Adrenal gland (tissue), 9 donors: ENCODE measurements at regions not wholly inside any gene's neighbourhood (a gene's known extent, or its start where the extent isn't known, plus 50 kb on each side); places are given as distances from the start of the nearest gene placed in this dataset.
A peak's percentile ranks its signal among the peaks of the same experiment; 100 is the strongest.
"Not testable (repeated sequence)": the region's sequence is repeated elsewhere in the genome, so short reads cannot be mapped to it uniquely, and the experiment has no call there.

Experiments used
- DNase-seq, 7 donors: peaks; one replicate each; pipeline ENCODE4 v3.0.0-alpha.2; 2019 to 2020
- H3K27ac ChIP-seq, 5 donors: fragments of 200-600 bp; sonication (generic) in 4 of 5; 1 replicate in 3 of 5; 2 replicates in 2 of 5; pipeline versions ENCODE4 v1.5.1 to v1.8.0; 2016 to 2020; ENCODE audit warnings: mild to moderate bottlenecking in 1 of 5
- H3K27me3 ChIP-seq: fragments of 200-600 bp; 2 replicates; pipeline ENCODE4 v1.8.0; 2021
- H3K36me3 ChIP-seq, 2 donors: fragments of 200-600 bp; replicated peaks in 1 of 2; 1 replicate in 1 of 2; 2 replicates in 1 of 2; pipeline versions ENCODE4 v1.5.1 to v1.8.0; 2018 to 2022
- H3K4me1 ChIP-seq, 2 donors: fragments of 200-600 bp; replicated peaks in 1 of 2; 1 replicate in 1 of 2; 2 replicates in 1 of 2; pipeline versions ENCODE4 v1.5.1 to v1.8.0; 2018 to 2021
- H3K4me3 ChIP-seq, 4 donors: fragments of 200-600 bp; sonication (generic) in 3 of 4; one replicate each; pipeline ENCODE4 v1.5.1; 2016 to 2018
- H3K9me3 ChIP-seq, 3 donors: fragments of 200-600 bp; sonication (generic) in 1 of 3; replicated peaks in 1 of 3; 1 replicate in 2 of 3; 2 replicates in 1 of 3; pipeline versions ENCODE4 v1.5.1 to v1.8.0; 2016 to 2021
- POLR2A ChIP-seq, 2 donors: fragments of 450-650 bp; IDR thresholded peaks; one replicate each; pipeline ENCODE4 v1.6.1; 2017; ENCODE audit warnings: antibody characterized with exemption in 2 of 2, mild to moderate bottlenecking in 2 of 2, moderate library complexity in 1 of 2
- WGBS, 4 donors: extraction: QIAGEN DNeasy Blood & Tissue Kit in 2 of 4; methylation state at CpG; one replicate each; pipeline versions ENCODE4 v1.1.5 to v1.1.7; 2013 to 2017; 5-methylcytosine and 5-hydroxymethylcytosine counted together
- intact Hi-C, 2 donors: fragments of 100-400 bp; cut with DNase I; formaldehyde crosslinking; loops; one replicate each; pipeline versions ENCODE4 v1.14.1 to v1.15.0; 2022 to 2023
- TF ChIP-seq, protein P1 (sequence below), 6 experiments: fragments of 450-650 bp in 4 of 6; fragments of 200-600 bp in 2 of 6; sonication (generic) in 1 of 6; IDR thresholded peaks; 1 replicate in 5 of 6; 2 replicates in 1 of 6; pipeline versions ENCODE4 v1.5.1 to v1.8.0; 2016 to 2021; ENCODE audit warnings: antibody characterized with exemption in 6 of 6, mild to moderate bottlenecking in 2 of 6, moderate library complexity in 1 of 6
- donor health status: healthy with polysubstance abuse.
- donor health status: Bipolar disorder and iron deficiency.
- donor health status: DM: yes; HTN: yes; CAD: no.
- donor health status: DM: no; HTN: no; CAD: no.
- donor health status: DM: no; HTN: no; CAD: no.

- H3K4me3 ChIP-seq, result no peak overlapping the region
- peak in 3 of 7 donors; percentile 33 to 63 (median 48) for DNase-seq
- H3K9me3 ChIP-seq, result no peaks in the 10 kb centered on the region
- H3K36me3 ChIP-seq, result no peaks in the 10 kb centered on the region
- intact Hi-C loops, result no loop called here
- H3K27me3 ChIP-seq, result no peaks in the 10 kb centered on the region
- 30 to 48% (median 38%) methylated on average over 4 of the region's 4 CpGs for WGBS, 4 donors
- H3K4me1 ChIP-seq, result peaks cover 0 to 7% of the 10 kb centered on the region in 2 donors
- no peak overlapping the region for H3K27ac ChIP-seq
- TF ChIP-seq POLR2A (IDR thresholded peaks at IDR 0.05), result no peak
- TF ChIP-seq, protein P1, sequence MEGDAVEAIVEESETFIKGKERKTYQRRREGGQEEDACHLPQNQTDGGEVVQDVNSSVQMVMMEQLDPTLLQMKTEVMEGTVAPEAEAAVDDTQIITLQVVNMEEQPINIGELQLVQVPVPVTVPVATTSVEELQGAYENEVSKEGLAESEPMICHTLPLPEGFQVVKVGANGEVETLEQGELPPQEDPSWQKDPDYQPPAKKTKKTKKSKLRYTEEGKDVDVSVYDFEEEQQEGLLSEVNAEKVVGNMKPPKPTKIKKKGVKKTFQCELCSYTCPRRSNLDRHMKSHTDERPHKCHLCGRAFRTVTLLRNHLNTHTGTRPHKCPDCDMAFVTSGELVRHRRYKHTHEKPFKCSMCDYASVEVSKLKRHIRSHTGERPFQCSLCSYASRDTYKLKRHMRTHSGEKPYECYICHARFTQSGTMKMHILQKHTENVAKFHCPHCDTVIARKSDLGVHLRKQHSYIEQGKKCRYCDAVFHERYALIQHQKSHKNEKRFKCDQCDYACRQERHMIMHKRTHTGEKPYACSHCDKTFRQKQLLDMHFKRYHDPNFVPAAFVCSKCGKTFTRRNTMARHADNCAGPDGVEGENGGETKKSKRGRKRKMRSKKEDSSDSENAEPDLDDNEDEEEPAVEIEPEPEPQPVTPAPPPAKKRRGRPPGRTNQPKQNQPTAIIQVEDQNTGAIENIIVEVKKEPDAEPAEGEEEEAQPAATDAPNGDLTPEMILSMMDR (IDR thresholded peaks at IDR 0.05), result no peak
These were observed 485.1 kb upstream of the KLF6 start for GRCh38 chr10:4270116-4270515.

DNA sequence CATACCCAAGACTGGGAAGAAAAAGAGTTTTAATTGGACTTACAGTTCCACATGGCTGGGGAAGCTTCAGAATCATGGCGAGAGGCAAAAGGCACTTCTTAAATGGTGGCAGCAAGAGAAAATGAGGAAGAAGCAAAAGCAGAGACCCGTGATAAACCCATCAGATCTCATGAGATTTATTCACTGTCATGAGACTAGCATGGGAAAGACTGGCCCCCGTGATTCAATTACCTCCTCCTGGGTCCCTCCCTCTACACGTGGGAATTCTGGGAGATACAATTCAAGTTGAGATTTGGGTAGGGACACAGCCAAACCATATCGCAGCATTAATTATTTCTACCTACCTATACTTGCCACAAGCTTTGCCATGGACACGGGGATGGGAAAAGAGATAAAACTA lies 483.5 kb upstream of the KLF6 start:
- H3K27me3 ChIP-seq, H3K9me3 ChIP-seq, DNase-seq, intact Hi-C loops, H3K36me3 ChIP-seq, H3K4me1 ChIP-seq, H3K27ac ChIP-seq, H3K4me3 ChIP-seq: not testable (repeated sequence)
- WGBS, 4 donors, result 73 to 82% (median 77%) methylated on average over 6 of the region's 6 CpGs

GRCh38 chr10:4267086-4267773 lies 482.2 kb upstream of the KLF6 start:
- Histone ChIP-seq H3K9me3 (no peaks in the 10 kb centered on the region), H3K27ac (no peak overlapping the region), H3K4me3 (no peak overlapping the region), H3K4me1 (peaks cover 0 to 7% of the 10 kb centered on the region in 2 donors), H3K27me3 (no peaks in the 10 kb centered on the region), H3K36me3 (no peaks in the 10 kb centered on the region)
- no peak for DNase-seq
- intact Hi-C loops, result no loop called here
- no peak for TF ChIP-seq POLR2A (IDR thresholded peaks at IDR 0.05)
- TF ChIP-seq, protein P1 (IDR thresholded peaks at IDR 0.05), result no peak
- WGBS, 4 donors, result 70 to 81% (median 75%) methylated on average over 8 of the region's 8 CpGs

DNA sequence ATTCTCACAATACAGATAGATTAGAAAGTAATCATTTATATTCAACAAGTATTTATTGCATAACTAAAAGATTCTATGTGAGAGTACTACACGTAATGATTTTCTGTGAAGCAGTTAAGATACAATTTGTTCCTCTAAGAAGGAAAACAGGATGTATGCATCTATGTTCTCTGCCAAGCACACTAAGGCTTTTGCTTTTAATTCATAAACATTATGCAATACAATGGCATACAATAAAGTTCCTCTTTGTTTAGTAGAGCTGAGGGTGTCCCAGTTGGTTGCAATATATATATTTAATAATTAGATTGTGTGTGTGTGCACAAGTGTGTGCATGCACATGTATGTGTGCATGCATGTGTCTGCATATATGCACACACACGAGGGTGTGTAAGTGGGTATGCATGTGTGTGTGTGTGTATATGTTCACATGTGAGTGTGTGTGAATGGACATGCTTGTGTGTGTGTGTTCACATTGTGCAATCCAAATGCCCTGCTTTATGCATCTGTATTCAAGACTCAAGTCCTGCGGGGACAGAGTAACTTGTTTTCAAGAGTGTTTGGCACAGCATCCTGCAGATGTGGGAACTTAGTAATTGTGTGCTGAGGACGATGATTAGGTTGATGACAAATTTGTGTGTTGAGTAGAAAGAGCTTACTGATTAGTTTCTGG lies 481.5 kb upstream of the KLF6 start:
- no peaks in the 10 kb centered on the region for H3K27me3 ChIP-seq
- H3K4me3 ChIP-seq, result no peak overlapping the region
- H3K9me3 ChIP-seq, result no peaks in the 10 kb centered on the region
- 53 to 69% (median 57%) methylated on average over 4 of the region's 4 CpGs for WGBS, 4 donors
- peaks cover 0 to 7% of the 10 kb centered on the region in 2 donors for H3K4me1 ChIP-seq
- TF ChIP-seq, protein P1 (IDR thresholded peaks at IDR 0.05), result no peak
- TF ChIP-seq POLR2A (IDR thresholded peaks at IDR 0.05), result no peak
- H3K36me3 ChIP-seq, result no peaks in the 10 kb centered on the region
- H3K27ac ChIP-seq, result no peak overlapping the region
- no peak for DNase-seq
- intact Hi-C loops, result no loop called here
